Endothelial cell (in vitro differentiated cells): ENCODE measurements at regions not wholly inside any gene's neighbourhood (a gene's known extent, or its start where the extent isn't known, plus 50 kb on each side); places are given as distances from the start of the nearest gene placed in this dataset.

Experiments used
- DNase-seq: peaks from one replicate; pipeline ENCODE4 v3.0.0; 2021; ENCODE audit warnings: low spot score
- H3K27ac Mint-ChIP-seq: one replicate; pipeline ENCODE4 v1.8.0; 2021; ENCODE audit warnings: mixed read lengths, inconsistent platforms; ENCODE audit not compliant: unreplicated experiment
- H3K27me3 Mint-ChIP-seq: one replicate; pipeline ENCODE4 v1.8.0; 2021; ENCODE audit warnings: mild to moderate bottlenecking, moderate library complexity, mixed read lengths, inconsistent platforms; ENCODE audit not compliant: unreplicated experiment
- H3K36me3 Mint-ChIP-seq: one replicate; pipeline ENCODE4 v1.8.0; 2021; ENCODE audit warnings: mild to moderate bottlenecking, low read depth, mixed read lengths, inconsistent platforms; ENCODE audit not compliant: unreplicated experiment
- H3K4me1 Mint-ChIP-seq: one replicate; pipeline ENCODE4 v1.8.0; 2021; ENCODE audit warnings: mild to moderate bottlenecking, mixed read lengths, inconsistent platforms; ENCODE audit not compliant: unreplicated experiment
- H3K4me3 Mint-ChIP-seq: one replicate; pipeline ENCODE4 v1.8.0; 2021; ENCODE audit warnings: mild to moderate bottlenecking, mixed read lengths, inconsistent platforms; ENCODE audit not compliant: unreplicated experiment
- H3K9me3 Mint-ChIP-seq: one replicate; pipeline ENCODE4 v1.8.0; 2021; ENCODE audit warnings: mixed read lengths, inconsistent platforms; ENCODE audit not compliant: unreplicated experiment
- TF ChIP-seq, protein P1 (sequence below): fragments of 200-600 bp; sonication (generic); IDR thresholded peaks from one replicate; pipeline ENCODE4 v1.5.0; 2021; ENCODE audit warnings: antibody characterized with exemption; ENCODE audit not compliant: unreplicated experiment

DNA sequence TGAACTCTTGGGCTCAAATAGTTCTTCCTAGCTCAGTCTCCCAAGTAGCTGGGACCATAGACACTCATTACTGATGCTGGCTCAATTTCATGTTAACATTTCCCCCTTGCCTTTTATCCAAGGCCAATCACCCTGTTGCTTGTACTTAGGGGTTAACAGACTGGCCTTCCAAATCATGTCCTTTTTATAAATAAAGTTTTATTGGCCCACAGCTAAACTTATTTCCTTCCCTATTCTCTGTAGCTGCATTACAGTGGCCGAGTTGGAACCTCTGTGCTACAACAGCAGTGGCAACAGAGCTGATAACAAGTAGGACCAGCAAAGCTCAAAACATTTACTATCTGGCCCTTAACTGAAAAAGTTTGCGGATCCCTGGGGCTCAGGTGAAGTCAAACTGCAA is 109.8 kb downstream of the ZFP64 start:
- Mint-ChIP-seq H3K27ac (no peak overlapping the region), H3K4me1 (no peaks in the 10 kb centered on the region), H3K36me3 (peaks cover 25% of the 10 kb centered on the region), H3K9me3 (no peaks in the 10 kb centered on the region), H3K27me3 (no peaks in the 10 kb centered on the region), H3K4me3 (no peak overlapping the region)
- TF ChIP-seq, protein P1, sequence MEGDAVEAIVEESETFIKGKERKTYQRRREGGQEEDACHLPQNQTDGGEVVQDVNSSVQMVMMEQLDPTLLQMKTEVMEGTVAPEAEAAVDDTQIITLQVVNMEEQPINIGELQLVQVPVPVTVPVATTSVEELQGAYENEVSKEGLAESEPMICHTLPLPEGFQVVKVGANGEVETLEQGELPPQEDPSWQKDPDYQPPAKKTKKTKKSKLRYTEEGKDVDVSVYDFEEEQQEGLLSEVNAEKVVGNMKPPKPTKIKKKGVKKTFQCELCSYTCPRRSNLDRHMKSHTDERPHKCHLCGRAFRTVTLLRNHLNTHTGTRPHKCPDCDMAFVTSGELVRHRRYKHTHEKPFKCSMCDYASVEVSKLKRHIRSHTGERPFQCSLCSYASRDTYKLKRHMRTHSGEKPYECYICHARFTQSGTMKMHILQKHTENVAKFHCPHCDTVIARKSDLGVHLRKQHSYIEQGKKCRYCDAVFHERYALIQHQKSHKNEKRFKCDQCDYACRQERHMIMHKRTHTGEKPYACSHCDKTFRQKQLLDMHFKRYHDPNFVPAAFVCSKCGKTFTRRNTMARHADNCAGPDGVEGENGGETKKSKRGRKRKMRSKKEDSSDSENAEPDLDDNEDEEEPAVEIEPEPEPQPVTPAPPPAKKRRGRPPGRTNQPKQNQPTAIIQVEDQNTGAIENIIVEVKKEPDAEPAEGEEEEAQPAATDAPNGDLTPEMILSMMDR = no peak
- DNase-seq = no peak

DNA sequence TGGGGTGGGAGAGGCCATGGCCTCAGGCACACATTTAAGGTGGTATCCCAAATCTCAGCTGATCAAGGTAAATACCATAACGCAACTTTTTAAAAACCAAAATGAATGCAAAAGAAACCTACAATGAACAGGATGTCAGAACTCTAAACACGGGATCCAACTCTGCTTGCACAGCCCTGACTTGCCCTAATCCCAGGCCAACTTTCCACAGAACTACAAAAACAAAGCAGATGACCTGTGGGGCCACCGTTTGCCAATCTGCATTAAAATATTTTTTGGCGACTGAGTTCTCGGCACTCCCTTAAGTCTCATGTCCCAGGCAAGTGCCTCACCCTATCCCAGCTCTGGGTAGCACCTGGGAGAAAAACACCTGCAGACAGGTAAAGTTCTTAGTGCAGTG is 110.5 kb downstream of the ZFP64 start:
- H3K27me3 Mint-ChIP-seq = no peaks in the 10 kb centered on the region
- H3K4me1 Mint-ChIP-seq = no peaks in the 10 kb centered on the region
- peaks cover 20% of the 10 kb centered on the region for H3K36me3 Mint-ChIP-seq
- TF ChIP-seq, protein P1 = no peak
- no peak overlapping the region for H3K4me3 Mint-ChIP-seq
- H3K27ac Mint-ChIP-seq = no peak overlapping the region
- no peak for DNase-seq
- H3K9me3 Mint-ChIP-seq = no peaks in the 10 kb centered on the region

GRCh38 chr20:52078289-52078688 is 113.3 kb downstream of the ZFP64 start:
- Mint-ChIP-seq H3K4me3 (no peak overlapping the region), H3K27ac (no peak overlapping the region), H3K4me1 (no peaks in the 10 kb centered on the region), H3K27me3 (no peaks in the 10 kb centered on the region), H3K9me3 (no peaks in the 10 kb centered on the region), H3K36me3 (peaks cover 11% of the 10 kb centered on the region)
- TF ChIP-seq, protein P1 = no peak
- no peak for DNase-seq

DNA sequence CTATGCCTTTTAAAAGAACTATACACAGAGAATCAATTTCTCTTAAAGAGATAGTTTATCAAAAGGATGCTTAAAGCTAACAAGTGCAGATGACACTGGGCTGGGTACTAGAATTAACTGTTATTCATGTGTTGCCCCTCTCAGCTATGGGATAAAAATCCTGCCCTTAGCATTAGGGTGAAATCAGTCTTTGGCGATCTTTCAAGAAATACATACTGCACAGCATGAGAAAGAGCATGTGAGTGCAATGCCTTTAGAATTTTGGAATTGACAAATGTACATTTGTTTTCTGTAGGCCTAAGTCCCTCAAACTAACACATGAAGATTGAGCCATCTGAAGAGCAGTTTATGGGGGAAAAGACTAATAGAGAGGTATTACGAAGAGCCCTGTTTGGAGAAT is 115.4 kb downstream of the ZFP64 start:
- no peaks in the 10 kb centered on the region for H3K9me3 Mint-ChIP-seq

GRCh38 chr20:52075400-52075799 is 116.2 kb downstream of the ZFP64 start:
- no peaks in the 10 kb centered on the region for H3K9me3 Mint-ChIP-seq
- H3K27me3 Mint-ChIP-seq = no peaks in the 10 kb centered on the region
- peaks cover 23% of the 10 kb centered on the region for H3K36me3 Mint-ChIP-seq
- no peak for DNase-seq
- H3K4me3 Mint-ChIP-seq = no peak overlapping the region
- H3K4me1 Mint-ChIP-seq = no peaks in the 10 kb centered on the region
- TF ChIP-seq, protein P1 = no peak
- no peak overlapping the region for H3K27ac Mint-ChIP-seq

More for the DNA sequence above, 115.4 kb downstream of the ZFP64 start:
- Mint-ChIP-seq H3K36me3 (peaks cover 18% of the 10 kb centered on the region), H3K27me3 (no peaks in the 10 kb centered on the region), H3K4me3 (no peak overlapping the region), H3K27ac (no peak overlapping the region), H3K4me1 (no peaks in the 10 kb centered on the region)
- TF ChIP-seq, protein P1 = no peak
- no peak for DNase-seq
